Gastrocnemius medialis (tissue), 4 donors: ENCODE measurements at regions not wholly inside any gene's neighbourhood (a gene's known extent, or its start where the extent isn't known, plus 50 kb on each side); places are given as distances from the start of the nearest gene placed in this dataset.

ENCODE experiments used
- ATAC-seq, 2 donors: fragments of 150-250 bp; one replicate each; pipeline ENCODE4 v1.9.1; 2016
- DNase-seq, 2 donors: peaks; one replicate each; pipeline ENCODE4 v3.0.0-alpha.2; 2019
- H3K27ac ChIP-seq, 4 donors: fragments of 200-600 bp; sonication (generic); 1 replicate in 1 of 4; 2 replicates in 3 of 4; pipeline ENCODE4 v1.5.1; 2016 to 2018; ENCODE audit warnings: mild to moderate bottlenecking in 2 of 4, moderate library complexity in 1 of 4
- H3K27me3 ChIP-seq, 3 donors: fragments of 200-600 bp; sonication (generic) in 2 of 3; 1 replicate in 1 of 3; 2 replicates in 2 of 3; pipeline versions ENCODE4 v1.5.1 to v1.6.0; 2016 to 2019; ENCODE audit warnings: mild to moderate bottlenecking in 1 of 3, moderate library complexity in 1 of 3
- H3K36me3 ChIP-seq, 2 donors: fragments of 200-600 bp; sonication (generic) in 1 of 2; one replicate each; pipeline ENCODE4 v1.5.1; 2017 to 2018
- H3K4me1 ChIP-seq, 2 donors: fragments of 200-600 bp; sonication (generic) in 1 of 2; one replicate each; pipeline ENCODE4 v1.5.1; 2016 to 2017; ENCODE audit warnings: mild to moderate bottlenecking in 2 of 2
- H3K4me3 ChIP-seq, 4 donors: fragments of 200-600 bp; sonication (generic) in 3 of 4; 1 replicate in 1 of 4; 2 replicates in 3 of 4; pipeline ENCODE4 v1.5.1; 2016 to 2019; ENCODE audit warnings: mild to moderate bottlenecking in 2 of 4
- H3K9me3 ChIP-seq, 3 donors: fragments of 200-600 bp; sonication (generic) in 2 of 3; 1 replicate in 1 of 3; 2 replicates in 2 of 3; pipeline ENCODE4 v1.5.1; 2016 to 2019
- CTCF ChIP-seq, 5 experiments: fragments of 450-650 bp in 3 of 5; fragments of 200-600 bp in 2 of 5; sonication (generic) in 2 of 5; IDR thresholded peaks in 4 of 5; conservative IDR thresholded peaks in 1 of 5; 1 replicate in 4 of 5; 2 replicates in 1 of 5; pipeline ENCODE4 v1.5.1; 2016 to 2019; ENCODE audit warnings: antibody characterized with exemption in 5 of 5, mild to moderate bottlenecking in 3 of 5, moderate library complexity in 3 of 5
- POLR2A ChIP-seq, 2 donors: fragments of 450-650 bp; IDR thresholded peaks; one replicate each; pipeline ENCODE4 v1.6.1; 2017; ENCODE audit warnings: antibody characterized with exemption in 2 of 2, mild to moderate bottlenecking in 2 of 2, moderate library complexity in 2 of 2
- in situ Hi-C, 4 donors: fragments of 200-750 bp; cut with MboI; loops; one replicate each; pipeline versions ENCODE4 v1.15.0 to v1.8.0; 2017; ENCODE audit warnings: low sequenced_read_pairs in 4 of 4
- intact Hi-C: fragments of 100-400 bp; cut with DNase I; formaldehyde crosslinking; loops from one replicate; pipeline ENCODE4 v1.15.1; 2023; ENCODE audit warnings: low total_unique reads

DNA sequence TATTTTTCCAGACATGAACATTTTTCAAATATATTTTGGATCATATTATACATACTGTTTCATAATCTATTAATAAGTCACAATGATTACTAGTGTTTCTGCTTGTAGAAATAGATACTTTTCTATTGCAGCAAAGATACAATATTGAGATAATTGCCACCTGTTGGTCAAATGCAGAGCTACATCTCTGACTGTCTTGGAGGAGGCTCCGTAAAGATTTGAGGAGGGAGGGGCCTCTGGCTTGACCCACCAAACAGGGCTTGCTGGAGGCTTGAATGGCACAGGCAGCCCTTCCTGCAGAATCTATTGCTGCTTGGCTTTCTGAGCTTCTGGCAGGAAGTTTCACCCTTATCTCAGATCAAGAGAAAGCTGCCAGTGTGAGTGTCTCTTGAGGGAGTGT lies 99.3 kb upstream of the ARMCX2 start:
- Histone ChIP-seq H3K9me3 (no peaks in the 10 kb centered on the region), H3K4me1 (no peaks in the 10 kb centered on the region), H3K27ac (no peak overlapping the region), H3K4me3 (no peak overlapping the region), H3K36me3 (no peaks in the 10 kb centered on the region), H3K27me3 (no peaks in the 10 kb centered on the region)
- intact Hi-C loops (no loop called here), in situ Hi-C loops (loop anchor here in 1 of 4 donors (25.0 kb wide), 1 partner anchor 172 kb away; no protein-coding TSS in a partner anchor)
- DNase-seq, result no peak
- no peak for ATAC-seq
- TF ChIP-seq CTCF (IDR thresholded peaks at IDR 0.05 in 4 of 5, conservative IDR thresholded peaks at IDR 0.05 in 1 of 5) (peak in 3 of 5 experiments; percentile 20 to 45 (median 28)), POLR2A (IDR thresholded peaks at IDR 0.05) (no peak)

DNA sequence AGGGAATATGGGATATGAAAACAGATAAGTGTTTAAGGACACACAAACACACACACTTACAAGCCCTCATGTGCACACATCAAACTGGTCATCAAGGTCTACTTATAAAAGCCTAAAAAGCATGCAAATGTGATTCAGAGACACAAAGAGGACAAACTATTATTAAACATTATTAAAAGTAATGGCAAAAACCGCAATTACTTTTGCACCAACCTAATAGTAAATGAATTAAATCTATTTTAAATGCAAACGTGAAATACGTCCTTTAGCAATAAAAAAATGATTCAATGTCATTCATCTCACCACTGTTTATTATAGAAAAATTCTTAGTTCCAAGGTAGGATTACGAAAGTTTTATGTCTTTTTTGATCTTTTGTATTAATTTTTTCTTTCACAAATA lies 91.1 kb upstream of the ARMCX2 start:
- Histone ChIP-seq H3K36me3 (no peaks in the 10 kb centered on the region), H3K27me3 (no peaks in the 10 kb centered on the region), H3K9me3 (no peaks in the 10 kb centered on the region), H3K4me1 (no peaks in the 10 kb centered on the region), H3K4me3 (no peak overlapping the region), H3K27ac (no peak overlapping the region)
- ATAC-seq (no peak), DNase-seq (no peak)
- intact Hi-C loops (no loop called here), in situ Hi-C loops (loop anchor here in 1 of 4 donors (25.0 kb wide), 1 partner anchor 163 kb away; no protein-coding TSS in a partner anchor)
- no peak for TF ChIP-seq POLR2A (IDR thresholded peaks at IDR 0.05)
- no peak for TF ChIP-seq CTCF (IDR thresholded peaks at IDR 0.05 in 4 of 5, conservative IDR thresholded peaks at IDR 0.05 in 1 of 5)

- intact Hi-C loops (no loop called here), in situ Hi-C loops (no loop called here)
- no peak for TF ChIP-seq CTCF (IDR thresholded peaks at IDR 0.05 in 4 of 5, conservative IDR thresholded peaks at IDR 0.05 in 1 of 5)
- no peak for TF ChIP-seq POLR2A (IDR thresholded peaks at IDR 0.05)
- no peak overlapping the region for H3K27ac ChIP-seq
- no peaks in the 10 kb centered on the region for H3K27me3 ChIP-seq
- no peak overlapping the region for H3K4me3 ChIP-seq
- no peaks in the 10 kb centered on the region for H3K36me3 ChIP-seq
- H3K4me1 ChIP-seq, result no peaks in the 10 kb centered on the region
- no peak for DNase-seq
- H3K9me3 ChIP-seq, result no peaks in the 10 kb centered on the region
- no peak for ATAC-seq
Measured at GRCh38 chrX:101749436-101749835, 89.8 kb upstream of the ARMCX2 start.

DNA sequence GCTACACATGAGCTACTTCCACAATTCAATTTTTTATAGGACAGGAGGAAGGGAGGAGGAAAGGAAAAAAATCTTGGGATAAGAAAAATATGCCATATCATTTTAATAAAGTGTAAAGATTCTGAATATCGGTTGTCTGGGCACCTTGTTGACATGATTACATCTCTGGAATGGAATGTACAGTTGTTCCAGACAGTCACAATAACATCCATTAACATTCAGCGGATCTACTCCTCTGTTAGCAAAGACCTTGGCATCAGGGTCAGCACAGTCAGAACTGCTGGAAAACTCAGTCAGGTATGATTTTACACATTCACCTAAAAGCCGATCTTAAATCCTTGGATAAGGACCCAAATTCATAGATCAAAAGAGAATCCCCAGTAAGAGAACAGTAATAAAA lies 85.4 kb upstream of the ARMCX2 start:
- Histone ChIP-seq H3K27ac (no peak overlapping the region), H3K4me1 (no peaks in the 10 kb centered on the region), H3K36me3 (no peaks in the 10 kb centered on the region), H3K4me3 (no peak overlapping the region), H3K9me3 (no peaks in the 10 kb centered on the region), H3K27me3 (no peaks in the 10 kb centered on the region)
- intact Hi-C loops, result no loop called here
- in situ Hi-C loops, result no loop called here
- DNase-seq, result no peak
- ATAC-seq, result no peak
- TF ChIP-seq CTCF (IDR thresholded peaks at IDR 0.05 in 4 of 5, conservative IDR thresholded peaks at IDR 0.05 in 1 of 5), result no peak
- no peak for TF ChIP-seq POLR2A (IDR thresholded peaks at IDR 0.05)

- intact Hi-C loops (no loop called here), in situ Hi-C loops (no loop called here)
- ATAC-seq (no peak), DNase-seq (peak in 1 of 2 donors; percentile 12)
- H3K27ac ChIP-seq, result no peak overlapping the region
- no peak overlapping the region for H3K4me3 ChIP-seq
- H3K9me3 ChIP-seq, result no peaks in the 10 kb centered on the region
- H3K4me1 ChIP-seq, result no peaks in the 10 kb centered on the region
- TF ChIP-seq POLR2A (IDR thresholded peaks at IDR 0.05) (no peak), CTCF (IDR thresholded peaks at IDR 0.05 in 4 of 5, conservative IDR thresholded peaks at IDR 0.05 in 1 of 5) (no peak)
- H3K27me3 ChIP-seq, result no peaks in the 10 kb centered on the region
- no peaks in the 10 kb centered on the region for H3K36me3 ChIP-seq
Measured at GRCh38 chrX:101744085-101744484, 84.4 kb upstream of the ARMCX2 start.
